ENCODE measurements at regions not wholly inside any gene's neighbourhood (a gene's known extent, or its start where the extent isn't known, plus 50 kb on each side); places are given as distances from the start of the nearest gene placed in this dataset.
"Not testable (repeated sequence)": the region's sequence is repeated elsewhere in the genome, so short reads cannot be mapped to it uniquely, and the experiment has no call there.

- TF ChIP-seq, protein P1, sequence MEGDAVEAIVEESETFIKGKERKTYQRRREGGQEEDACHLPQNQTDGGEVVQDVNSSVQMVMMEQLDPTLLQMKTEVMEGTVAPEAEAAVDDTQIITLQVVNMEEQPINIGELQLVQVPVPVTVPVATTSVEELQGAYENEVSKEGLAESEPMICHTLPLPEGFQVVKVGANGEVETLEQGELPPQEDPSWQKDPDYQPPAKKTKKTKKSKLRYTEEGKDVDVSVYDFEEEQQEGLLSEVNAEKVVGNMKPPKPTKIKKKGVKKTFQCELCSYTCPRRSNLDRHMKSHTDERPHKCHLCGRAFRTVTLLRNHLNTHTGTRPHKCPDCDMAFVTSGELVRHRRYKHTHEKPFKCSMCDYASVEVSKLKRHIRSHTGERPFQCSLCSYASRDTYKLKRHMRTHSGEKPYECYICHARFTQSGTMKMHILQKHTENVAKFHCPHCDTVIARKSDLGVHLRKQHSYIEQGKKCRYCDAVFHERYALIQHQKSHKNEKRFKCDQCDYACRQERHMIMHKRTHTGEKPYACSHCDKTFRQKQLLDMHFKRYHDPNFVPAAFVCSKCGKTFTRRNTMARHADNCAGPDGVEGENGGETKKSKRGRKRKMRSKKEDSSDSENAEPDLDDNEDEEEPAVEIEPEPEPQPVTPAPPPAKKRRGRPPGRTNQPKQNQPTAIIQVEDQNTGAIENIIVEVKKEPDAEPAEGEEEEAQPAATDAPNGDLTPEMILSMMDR (conservative IDR thresholded peaks at IDR 0.05): no peak
- H3K27ac ChIP-seq: no peak overlapping the region
Observed at GRCh38 chr1:55775007-55775406, 559.8 kb upstream of the USP24 start.

DNA sequence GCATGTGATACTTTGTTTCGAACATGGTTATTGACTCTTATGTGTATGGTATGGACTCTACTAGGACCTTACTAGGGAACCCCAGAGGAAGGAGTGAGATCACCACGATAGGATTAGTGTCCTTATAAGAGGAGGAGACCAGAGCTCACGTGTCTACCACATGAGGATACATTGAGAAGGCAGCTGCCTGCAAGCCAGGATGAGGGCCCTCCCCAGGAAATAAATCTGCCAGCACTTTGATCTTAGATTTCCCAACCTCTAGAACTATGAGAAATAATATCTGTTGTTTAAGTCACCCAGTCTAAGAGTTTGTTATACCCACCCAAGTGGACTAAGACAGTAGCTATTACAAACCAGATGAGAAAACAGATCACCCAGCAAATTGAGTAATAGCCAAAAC lies 559.3 kb upstream of the USP24 start:
- TF ChIP-seq, protein P1 (conservative IDR thresholded peaks at IDR 0.05): no peak

GRCh38 chr1:55773211-55773940 lies 558.2 kb upstream of the USP24 start:
- TF ChIP-seq, protein P1 (conservative IDR thresholded peaks at IDR 0.05): no peak

More for the DNA sequence above, 559.3 kb upstream of the USP24 start:
- no peak overlapping the region for H3K27ac ChIP-seq

DNA sequence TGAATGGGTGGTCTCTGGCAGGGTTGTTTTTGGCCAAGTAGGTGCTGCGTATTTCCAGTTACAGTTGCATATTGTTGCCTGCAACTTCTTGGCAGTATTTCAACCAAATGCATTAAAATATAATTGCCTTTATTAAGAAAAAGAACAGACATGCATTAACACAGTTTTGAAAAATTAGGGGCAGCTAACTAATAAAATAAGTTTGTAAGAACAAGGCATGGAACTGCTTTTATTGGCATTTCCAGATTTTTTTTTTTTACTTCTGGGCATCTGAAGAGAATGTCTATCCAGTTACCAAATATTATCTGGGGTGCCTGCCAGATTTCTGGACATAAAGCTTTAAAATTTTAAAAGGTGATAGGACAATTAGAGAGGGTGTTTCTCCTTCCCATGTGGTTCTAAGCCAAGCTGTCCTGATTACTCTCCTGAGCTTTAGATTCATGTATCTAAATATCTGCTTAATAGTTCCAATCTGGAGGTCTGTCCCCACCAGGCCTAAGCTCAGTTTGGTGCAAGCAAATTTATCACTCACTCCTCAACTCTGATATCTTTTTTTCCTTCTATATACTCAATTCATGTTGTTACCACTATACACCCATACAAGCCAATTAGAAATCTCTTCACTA lies 553.3 kb upstream of the USP24 start:
- TF ChIP-seq, protein P1 (conservative IDR thresholded peaks at IDR 0.05): no peak
- H3K27ac ChIP-seq: no peak overlapping the region

More at GRCh38 chr1:55773211-55773940, 558.2 kb upstream of the USP24 start:
- H3K27ac ChIP-seq: no peak overlapping the region

- TF ChIP-seq, protein P1 (conservative IDR thresholded peaks at IDR 0.05): no peak
- no peak overlapping the region for H3K27ac ChIP-seq
Observed at GRCh38 chr1:55767171-55767570, 552.0 kb upstream of the USP24 start.

DNA sequence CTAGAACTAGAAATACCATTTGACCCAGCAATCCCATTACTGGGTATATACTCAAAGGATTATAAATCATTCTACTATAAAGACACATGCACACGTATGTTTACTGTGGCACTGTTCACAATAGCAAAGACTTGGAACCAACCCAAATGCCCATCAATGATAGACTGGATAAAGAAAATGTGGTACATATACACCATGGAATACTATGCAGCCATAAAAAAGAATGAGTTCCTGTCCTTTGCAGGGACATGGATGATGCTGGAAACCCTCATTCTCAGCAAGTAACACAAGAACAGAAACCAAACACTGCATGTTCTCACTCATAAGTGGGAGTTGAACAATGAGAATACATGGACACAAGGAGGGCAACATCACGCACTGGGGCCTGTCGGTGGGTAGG lies 550.3 kb upstream of the USP24 start:
- H3K27ac ChIP-seq: not testable (repeated sequence)

GRCh38 chr1:55751776-55752175 lies 536.6 kb upstream of the USP24 start:
- TF ChIP-seq, protein P1 (conservative IDR thresholded peaks at IDR 0.05): no peak
- H3K27ac ChIP-seq: no peak overlapping the region

DNA sequence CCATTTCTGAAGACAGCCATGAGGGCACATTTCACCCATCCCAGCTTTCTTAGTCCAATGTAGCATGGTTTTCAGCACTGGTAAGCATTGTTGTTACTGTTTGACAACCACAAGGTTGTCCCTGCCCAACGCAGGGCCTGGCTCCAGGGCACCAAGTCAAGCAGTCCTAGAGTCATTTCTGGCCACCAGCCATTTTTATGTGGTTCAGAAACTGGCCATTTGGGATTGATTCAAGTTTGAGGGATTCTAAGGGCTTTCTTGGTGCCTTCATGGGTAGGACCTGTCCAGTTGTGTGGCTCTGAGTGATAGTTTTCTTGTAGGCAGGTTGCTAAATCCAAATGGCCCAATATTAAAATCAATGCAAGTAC lies 535.4 kb upstream of the USP24 start:
- no peak overlapping the region for H3K27ac ChIP-seq
- TF ChIP-seq, protein P1 (conservative IDR thresholded peaks at IDR 0.05): no peak

Data from VCaP (cell line).